PC-3 (cell line): ENCODE measurements at regions not wholly inside any gene's neighbourhood (a gene's known extent, or its start where the extent isn't known, plus 50 kb on each side); places are given as distances from the start of the nearest gene placed in this dataset.

ENCODE experiments used
- CTCF ChIP-seq: fragments of 300-600 bp; sonication (generic); conservative IDR thresholded peaks from 2 replicates; pipeline ENCODE4 v1.5.1; 2017; ENCODE audit warnings: antibody characterized with exemption, low read depth, mild to moderate bottlenecking, low read length
- EZH2phosphoT487 ChIP-seq: fragments of 300-600 bp; sonication (generic); IDR thresholded peaks from 2 replicates; pipeline ENCODE4 v1.6.1; 2018; ENCODE audit warnings: mild to moderate bottlenecking, antibody characterized with exemption, low read length, borderline replicate concordance

- TF ChIP-seq EZH2phosphoT487 = no peak
- no peak for TF ChIP-seq CTCF
Observed at GRCh38 chr2:217076058-217076435, 216.2 kb upstream of the TNP1 start.
